OCI-M1 (cell line): ENCODE measurements at regions not wholly inside any gene's neighbourhood (a gene's known extent, or its start where the extent isn't known, plus 50 kb on each side); places are given as distances from the start of the nearest gene placed in this dataset.

Experiments
- DNase-seq: peaks from one replicate; lab custom pipeline; 2025; lab: John Stamatoyannopoulos, UW

GRCh38 chr2:100765481-100765880 is 54.5 kb upstream of the NPAS2 start:
- no peak for DNase-seq

DNA sequence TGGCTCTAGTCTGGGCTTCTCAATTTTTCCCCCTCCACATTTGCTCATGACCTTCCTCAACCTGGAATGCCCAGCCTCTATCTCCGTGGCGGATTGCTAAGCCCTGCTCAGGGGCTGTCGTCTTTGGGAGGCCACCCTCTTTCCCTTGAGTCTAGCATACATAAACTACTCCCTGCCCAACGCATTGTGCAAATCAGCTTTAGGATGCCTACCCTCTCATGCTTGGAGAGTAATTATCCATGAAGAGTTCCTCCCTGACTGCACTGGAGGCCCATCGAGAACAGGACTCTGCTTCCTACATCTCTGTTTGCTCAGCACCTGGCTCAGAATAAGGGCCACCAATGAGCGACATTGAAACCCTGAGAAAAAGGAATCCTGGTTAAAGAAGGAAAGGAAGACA is 53.7 kb upstream of the NPAS2 start:
- no peak for DNase-seq

- DNase-seq = no peak
Observed at GRCh38 chr2:100766806-100767205, 53.1 kb upstream of the NPAS2 start.

- DNase-seq = no peak
Observed at GRCh38 chr2:100767224-100767653, 52.7 kb upstream of the NPAS2 start.

GRCh38 chr2:100767810-100768806 is 51.8 kb upstream of the NPAS2 start:
- DNase-seq = no peak
